ENCODE measurements at regions not wholly inside any gene's neighbourhood (a gene's known extent, or its start where the extent isn't known, plus 50 kb on each side); places are given as distances from the start of the nearest gene placed in this dataset.
A peak's percentile ranks its signal among the peaks of the same experiment; 100 is the strongest.

DNA sequence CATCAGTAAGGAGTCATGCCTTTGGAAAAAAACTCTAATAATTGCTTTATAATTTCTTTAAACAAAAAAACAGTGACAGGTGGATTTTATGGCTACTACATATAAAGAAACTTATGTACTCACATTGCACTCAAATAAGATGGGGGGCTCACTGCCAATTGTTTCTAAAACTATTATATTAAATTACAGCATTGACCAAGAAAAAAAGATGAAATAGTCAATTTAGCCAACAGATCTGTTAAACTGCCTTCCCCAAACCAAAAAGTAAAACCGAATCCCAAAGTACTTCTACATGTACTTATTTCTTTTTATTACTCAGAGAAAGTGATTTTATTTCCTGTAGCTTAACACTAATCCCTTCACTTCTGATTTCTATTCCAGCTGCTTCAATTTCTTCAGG is 716.8 kb upstream of the SLITRK5 start:
- H3K9me3 Mint-ChIP-seq, result peaks cover 19% of the 10 kb centered on the region
- Histone ChIP-seq H2AFZ (replicated peaks) (no peak overlapping the region), H4K20me1 (ENCODE audit: low read depth) (no peaks in the 10 kb centered on the region), H3K27ac (no peak overlapping the region), H3K4me3 (no peak overlapping the region), H3K4me2 (no peak overlapping the region), H3K79me2 (ENCODE audit: low read depth) (no peaks in the 10 kb centered on the region), H3K36me3 (no peaks in the 10 kb centered on the region), H3K4me1 (no peaks in the 10 kb centered on the region), H3K27me3 (no peaks in the 10 kb centered on the region), H3F3A (ENCODE audit: low read depth) (no peaks in the 10 kb centered on the region), H3K9ac (no peak overlapping the region), H3K9me3 (ENCODE audit: low read depth) (no peaks in the 10 kb centered on the region)
- H3K4me1 Mint-ChIP-seq, result no peaks in the 10 kb centered on the region
- no peak overlapping the region for H3K27ac Mint-ChIP-seq
- H3K4me3 Mint-ChIP-seq, result no peak overlapping the region
- no peaks in the 10 kb centered on the region for H3K36me3 Mint-ChIP-seq
- H3K27me3 Mint-ChIP-seq (ENCODE audit: insufficient read depth, low read depth), result peaks cover 3% of the 10 kb centered on the region
- DNase-seq (ENCODE audit: low spot score), result no peak
- TF ChIP-seq EZH2phosphoT487 (IDR thresholded peaks at IDR 0.05), result no peak
- TF ChIP-seq, protein P1, sequence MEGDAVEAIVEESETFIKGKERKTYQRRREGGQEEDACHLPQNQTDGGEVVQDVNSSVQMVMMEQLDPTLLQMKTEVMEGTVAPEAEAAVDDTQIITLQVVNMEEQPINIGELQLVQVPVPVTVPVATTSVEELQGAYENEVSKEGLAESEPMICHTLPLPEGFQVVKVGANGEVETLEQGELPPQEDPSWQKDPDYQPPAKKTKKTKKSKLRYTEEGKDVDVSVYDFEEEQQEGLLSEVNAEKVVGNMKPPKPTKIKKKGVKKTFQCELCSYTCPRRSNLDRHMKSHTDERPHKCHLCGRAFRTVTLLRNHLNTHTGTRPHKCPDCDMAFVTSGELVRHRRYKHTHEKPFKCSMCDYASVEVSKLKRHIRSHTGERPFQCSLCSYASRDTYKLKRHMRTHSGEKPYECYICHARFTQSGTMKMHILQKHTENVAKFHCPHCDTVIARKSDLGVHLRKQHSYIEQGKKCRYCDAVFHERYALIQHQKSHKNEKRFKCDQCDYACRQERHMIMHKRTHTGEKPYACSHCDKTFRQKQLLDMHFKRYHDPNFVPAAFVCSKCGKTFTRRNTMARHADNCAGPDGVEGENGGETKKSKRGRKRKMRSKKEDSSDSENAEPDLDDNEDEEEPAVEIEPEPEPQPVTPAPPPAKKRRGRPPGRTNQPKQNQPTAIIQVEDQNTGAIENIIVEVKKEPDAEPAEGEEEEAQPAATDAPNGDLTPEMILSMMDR (IDR thresholded peaks at IDR 0.05), result no peak
- no peak for TF ChIP-seq EZH2 (IDR thresholded peaks at IDR 0.05)

DNA sequence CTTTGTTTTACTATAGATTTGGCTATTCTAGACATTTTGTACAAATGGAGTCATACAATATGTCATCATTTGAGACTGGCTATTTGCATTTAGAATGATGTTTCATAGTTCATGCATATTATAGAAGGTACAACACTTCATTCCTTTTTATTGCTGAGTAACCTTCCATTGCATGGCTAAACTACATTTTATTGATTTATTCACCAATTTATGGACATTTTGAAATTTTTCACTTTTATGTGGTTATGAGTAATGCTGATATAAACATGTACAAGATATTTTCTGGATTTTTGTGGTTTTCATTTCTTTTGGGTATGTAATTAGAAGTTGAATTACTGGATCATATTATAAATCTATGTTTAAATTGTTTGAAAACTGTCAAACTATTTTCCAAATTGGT is 710.3 kb upstream of the SLITRK5 start:
- H3K9me3 ChIP-seq (ENCODE audit: low read depth), result no peaks in the 10 kb centered on the region
- Mint-ChIP-seq H3K4me1 (no peaks in the 10 kb centered on the region), H3K9me3 (peaks cover 17% of the 10 kb centered on the region), H3K27me3 (ENCODE audit: insufficient read depth, low read depth) (peaks cover 3% of the 10 kb centered on the region), H3K36me3 (no peaks in the 10 kb centered on the region), H3K27ac (no peak overlapping the region), H3K4me3 (no peak overlapping the region)
- TF ChIP-seq EZH2phosphoT487 (IDR thresholded peaks at IDR 0.05) (no peak), EZH2 (IDR thresholded peaks at IDR 0.05) (no peak)
- TF ChIP-seq, protein P1 (IDR thresholded peaks at IDR 0.05), result no peak
- H3F3A ChIP-seq (ENCODE audit: low read depth), result no peaks in the 10 kb centered on the region
- H3K27me3 ChIP-seq, result no peaks in the 10 kb centered on the region
- H2AFZ ChIP-seq (replicated peaks), result no peak overlapping the region
- H3K9ac ChIP-seq, result no peak overlapping the region
- H3K4me2 ChIP-seq, result no peak overlapping the region
- H3K36me3 ChIP-seq, result no peaks in the 10 kb centered on the region
- H3K4me3 ChIP-seq, result no peak overlapping the region
- no peak overlapping the region for H3K27ac ChIP-seq
- no peaks in the 10 kb centered on the region for H3K79me2 ChIP-seq (ENCODE audit: low read depth)
- DNase-seq (ENCODE audit: low spot score), result no peak
- no peaks in the 10 kb centered on the region for H3K4me1 ChIP-seq
- H4K20me1 ChIP-seq (ENCODE audit: low read depth), result no peaks in the 10 kb centered on the region

- no peak for TF ChIP-seq EZH2phosphoT487 (IDR thresholded peaks at IDR 0.05)
- no peak for TF ChIP-seq EZH2 (IDR thresholded peaks at IDR 0.05)
- TF ChIP-seq, protein P1 (IDR thresholded peaks at IDR 0.05), result no peak
- Mint-ChIP-seq H3K27me3 (ENCODE audit: insufficient read depth, low read depth) (no peaks in the 10 kb centered on the region), H3K4me3 (no peak overlapping the region), H3K27ac (no peak overlapping the region), H3K9me3 (no peaks in the 10 kb centered on the region), H3K36me3 (no peaks in the 10 kb centered on the region), H3K4me1 (peaks cover 5% of the 10 kb centered on the region)
- no peaks in the 10 kb centered on the region for H4K20me1 ChIP-seq (ENCODE audit: low read depth)
- no peaks in the 10 kb centered on the region for H3K79me2 ChIP-seq (ENCODE audit: low read depth)
- no peaks in the 10 kb centered on the region for H3K36me3 ChIP-seq
- no peaks in the 10 kb centered on the region for H3K9me3 ChIP-seq (ENCODE audit: low read depth)
- H3K9ac ChIP-seq, result no peak overlapping the region
- H3F3A ChIP-seq (ENCODE audit: low read depth), result no peaks in the 10 kb centered on the region
- no peak overlapping the region for H3K27ac ChIP-seq
- H3K4me2 ChIP-seq, result no peak overlapping the region
- no peaks in the 10 kb centered on the region for H3K27me3 ChIP-seq
- no peak for DNase-seq (ENCODE audit: low spot score)
- peak overlapping the region; percentile 66 for H2AFZ ChIP-seq (replicated peaks)
- no peak overlapping the region for H3K4me3 ChIP-seq
- no peaks in the 10 kb centered on the region for H3K4me1 ChIP-seq
These were observed 696.7 kb upstream of the SLITRK5 start for GRCh38 chr13:86974251-86974994.

Data from neural progenitor cell (in vitro differentiated cells).